Hepatocyte (in vitro differentiated cells): ENCODE measurements at regions not wholly inside any gene's neighbourhood (a gene's known extent, or its start where the extent isn't known, plus 50 kb on each side); places are given as distances from the start of the nearest gene placed in this dataset.
A peak's percentile ranks its signal among the peaks of the same experiment; 100 is the strongest.
"Not testable (repeated sequence)": the region's sequence is repeated elsewhere in the genome, so short reads cannot be mapped to it uniquely, and the experiment has no call there.

Experiments
- DNase-seq: peaks from one replicate; pipeline ENCODE4 v3.0.0-alpha.2; 2016; ENCODE audit warnings: low spot score
- H2AFZ ChIP-seq: fragments of 200-600 bp; sonication (generic); 2 replicates; pipeline ENCODE4 v1.6.0; 2016; ENCODE audit warnings: antibody characterized with exemption, mild to moderate bottlenecking
- H3K27ac ChIP-seq: fragments of 200-600 bp; sonication (generic); 2 replicates; pipeline ENCODE4 v1.5.1; 2016; ENCODE audit warnings: mild to moderate bottlenecking
- H3K27me3 ChIP-seq: fragments of 200-600 bp; sonication (generic); 2 replicates; pipeline ENCODE4 v1.6.1; 2016
- H3K36me3 ChIP-seq: fragments of 200-600 bp; sonication (generic); replicated peaks from 2 replicates; pipeline ENCODE4 v1.5.1; 2016; ENCODE audit warnings: low read depth; ENCODE audit not compliant: insufficient read depth
- H3K4me1 ChIP-seq: fragments of 200-600 bp; sonication (generic); 2 replicates; pipeline ENCODE4 v1.5.1; 2016; ENCODE audit warnings: mild to moderate bottlenecking, moderate library complexity; ENCODE audit not compliant: insufficient read depth
- H3K4me2 ChIP-seq: fragments of 200-600 bp; sonication (generic); 2 replicates; pipeline ENCODE4 v1.6.0; 2016
- H3K4me3 ChIP-seq: fragments of 200-600 bp; sonication (generic); 2 replicates; pipeline ENCODE4 v1.5.1; 2016; ENCODE audit warnings: mild to moderate bottlenecking
- H3K79me2 ChIP-seq: fragments of 200-600 bp; sonication (generic); 2 replicates; pipeline ENCODE4 v1.6.0; 2017; ENCODE audit warnings: mild to moderate bottlenecking
- H3K9me2 ChIP-seq: fragments of 200-600 bp; sonication (generic); replicated peaks from 2 replicates; pipeline ENCODE4 v1.6.0; 2017; ENCODE audit warnings: mild to moderate bottlenecking; ENCODE audit not compliant: insufficient read depth
- H3K9me3 ChIP-seq: fragments of 200-600 bp; sonication (generic); 2 replicates; pipeline ENCODE4 v1.5.1; 2016; ENCODE audit warnings: low read depth, mild to moderate bottlenecking
- H4K20me1 ChIP-seq: fragments of 200-600 bp; sonication (generic); 2 replicates; pipeline ENCODE4 v1.6.0; 2016; ENCODE audit warnings: mild to moderate bottlenecking; ENCODE audit not compliant: insufficient read depth, poor library complexity, severe bottlenecking
- CTCF ChIP-seq: fragments of 200-600 bp; sonication (generic); IDR thresholded peaks from 2 replicates; pipeline ENCODE4 v1.5.1; 2016; ENCODE audit warnings: antibody characterized with exemption, mild to moderate bottlenecking; ENCODE audit not compliant: poor library complexity
- EZH2 ChIP-seq: fragments of 200-600 bp; sonication (generic); IDR thresholded peaks from 2 replicates; pipeline ENCODE4 v1.6.1; 2016; ENCODE audit warnings: antibody characterized with exemption, mild to moderate bottlenecking, borderline replicate concordance
- EZH2phosphoT487 ChIP-seq: fragments of 200-600 bp; sonication (generic); IDR thresholded peaks from one replicate; pipeline ENCODE4 v1.6.1; 2018; ENCODE audit warnings: antibody characterized with exemption, mild to moderate bottlenecking, low read depth, moderate library complexity; ENCODE audit not compliant: unreplicated experiment, severe bottlenecking
- WGBS: methylation state at CpG from one replicate; pipeline ENCODE4 v1.1.6; 2016; ENCODE audit warnings: low lambda C conversion rate; ENCODE audit errors: missing lambda C conversion rate; 5-methylcytosine and 5-hydroxymethylcytosine counted together

GRCh38 chr6:48957781-48958180 is 505.3 kb downstream of the MMUT start:
- no peaks in the 10 kb centered on the region for H3K79me2 ChIP-seq
- no peaks in the 10 kb centered on the region for H4K20me1 ChIP-seq
- no peaks in the 10 kb centered on the region for H3K36me3 ChIP-seq
- no peak overlapping the region for H3K4me3 ChIP-seq
- no peaks in the 10 kb centered on the region for H3K9me2 ChIP-seq
- 86% methylated on average over 5 of the region's 5 CpGs for WGBS
- no peaks in the 10 kb centered on the region for H3K9me3 ChIP-seq
- H3K4me1 ChIP-seq, result no peaks in the 10 kb centered on the region
- no peak for DNase-seq
- no peak overlapping the region for H3K27ac ChIP-seq
- no peak overlapping the region for H2AFZ ChIP-seq
- TF ChIP-seq EZH2phosphoT487 (no peak), EZH2 (no peak), CTCF (no peak)
- no peaks in the 10 kb centered on the region for H3K27me3 ChIP-seq
- no peak overlapping the region for H3K4me2 ChIP-seq

DNA sequence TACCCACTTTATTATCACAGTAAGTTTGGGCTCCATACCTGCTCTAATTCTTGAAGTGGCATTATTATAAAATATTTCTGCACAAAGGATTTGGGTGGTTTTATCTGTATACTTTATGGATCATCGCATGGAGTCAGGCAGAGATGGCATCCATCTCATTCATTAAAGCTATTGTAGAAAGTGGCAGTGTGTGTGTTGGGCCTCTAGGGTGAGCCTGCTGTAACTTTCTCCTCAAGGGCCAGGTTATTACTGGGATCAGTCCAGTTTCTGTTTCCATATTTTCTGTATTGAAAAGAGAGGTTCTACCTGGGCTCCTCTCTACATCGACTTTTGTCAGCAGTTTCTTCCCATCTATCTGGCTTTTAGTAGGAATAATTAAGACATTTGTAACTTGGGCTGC is 511.1 kb downstream of the MMUT start:
- DNase-seq, result no peak
- H3K9me3 ChIP-seq, result no peaks in the 10 kb centered on the region
- H3K4me1 ChIP-seq, result no peaks in the 10 kb centered on the region
- H3K27ac ChIP-seq, result no peak overlapping the region
- no peak overlapping the region for H3K4me2 ChIP-seq
- H3K9me2 ChIP-seq, result no peaks in the 10 kb centered on the region
- no peak overlapping the region for H2AFZ ChIP-seq
- H3K36me3 ChIP-seq, result no peaks in the 10 kb centered on the region
- TF ChIP-seq EZH2, result no peak
- no peak for TF ChIP-seq CTCF
- no peak for TF ChIP-seq EZH2phosphoT487
- WGBS, result 88% methylated on average over 2 of the region's 2 CpGs
- H3K27me3 ChIP-seq, result no peaks in the 10 kb centered on the region
- H4K20me1 ChIP-seq, result no peaks in the 10 kb centered on the region
- no peak overlapping the region for H3K4me3 ChIP-seq
- no peaks in the 10 kb centered on the region for H3K79me2 ChIP-seq

GRCh38 chr6:48944276-48944675 is 518.8 kb downstream of the MMUT start:
- not testable (repeated sequence) for H3K27ac ChIP-seq, H3K4me3 ChIP-seq, H2AFZ ChIP-seq, H3K4me1 ChIP-seq, H4K20me1 ChIP-seq, H3K4me2 ChIP-seq, H3K9me2 ChIP-seq, H3K9me3 ChIP-seq, H3K79me2 ChIP-seq, H3K27me3 ChIP-seq, H3K36me3 ChIP-seq
- peak; percentile 81 for DNase-seq
- WGBS, result 85% methylated on average over 3 of the region's 4 CpGs

GRCh38 chr6:48933136-48933535 is 529.9 kb downstream of the MMUT start:
- Histone ChIP-seq H3K4me3 (no peak overlapping the region), H3K9me2 (no peaks in the 10 kb centered on the region), H3K9me3 (peaks cover 6% of the 10 kb centered on the region), H3K27ac (no peak overlapping the region), H4K20me1 (no peaks in the 10 kb centered on the region), H3K4me2 (no peak overlapping the region), H3K79me2 (no peaks in the 10 kb centered on the region), H2AFZ (no peak overlapping the region), H3K27me3 (no peaks in the 10 kb centered on the region), H3K36me3 (no peaks in the 10 kb centered on the region), H3K4me1 (no peaks in the 10 kb centered on the region)
- no peak for DNase-seq
- TF ChIP-seq CTCF (no peak), EZH2phosphoT487 (no peak), EZH2 (no peak)
